Neural progenitor cell (in vitro differentiated cells): ENCODE measurements at regions not wholly inside any gene's neighbourhood (a gene's known extent, or its start where the extent isn't known, plus 50 kb on each side); places are given as distances from the start of the nearest gene placed in this dataset.

ENCODE experiments used
- DNase-seq: peaks from one replicate; pipeline ENCODE4 v3.0.0-alpha.2; 2016; ENCODE audit warnings: low spot score
- H2AFZ ChIP-seq: fragments of 200-600 bp; sonication (generic); replicated peaks from 2 replicates; pipeline ENCODE4 v1.6.1; 2016; ENCODE audit warnings: antibody characterized with exemption
- H3F3A ChIP-seq: fragments of 200-600 bp; sonication (generic); 2 replicates; pipeline ENCODE4 v1.6.1; 2016; ENCODE audit warnings: antibody characterized with exemption, low read depth
- H3K27ac ChIP-seq: fragments of 200-600 bp; sonication (generic); 2 replicates; pipeline ENCODE4 v1.5.1; 2016; ENCODE audit warnings: mild to moderate bottlenecking
- H3K27me3 ChIP-seq: fragments of 200-600 bp; sonication (generic); 2 replicates; pipeline ENCODE4 v1.6.1; 2016; ENCODE audit warnings: mild to moderate bottlenecking, moderate library complexity
- H3K36me3 ChIP-seq: fragments of 200-600 bp; sonication (generic); 2 replicates; pipeline ENCODE4 v1.5.1; 2016
- H3K4me1 ChIP-seq: fragments of 200-600 bp; sonication (generic); 2 replicates; pipeline ENCODE4 v1.6.1; 2016; ENCODE audit warnings: mixed run types
- H3K4me2 ChIP-seq: fragments of 200-600 bp; sonication (generic); 2 replicates; pipeline ENCODE4 v1.6.1; 2016
- H3K4me3 ChIP-seq: fragments of 200-600 bp; sonication (generic); 2 replicates; pipeline ENCODE4 v1.5.1; 2016
- H3K79me2 ChIP-seq: fragments of 200-600 bp; sonication (generic); 2 replicates; pipeline ENCODE4 v1.6.1; 2016; ENCODE audit warnings: low read depth
- H3K9ac ChIP-seq: fragments of 200-600 bp; sonication (generic); 2 replicates; pipeline ENCODE4 v1.6.1; 2016
- H3K9me3 ChIP-seq: fragments of 200-600 bp; sonication (generic); 2 replicates; pipeline ENCODE4 v1.5.1; 2016; ENCODE audit warnings: low read depth
- H4K20me1 ChIP-seq: fragments of 200-600 bp; sonication (generic); 2 replicates; pipeline ENCODE4 v1.6.1; 2016; ENCODE audit warnings: low read depth
- H3K27ac Mint-ChIP-seq: 3 replicates; pipeline ENCODE4 v1.8.0; 2021; ENCODE audit warnings: mixed read lengths
- H3K27me3 Mint-ChIP-seq: 2 replicates; pipeline ENCODE4 v1.8.0; 2022; ENCODE audit warnings: low read depth, mild to moderate bottlenecking, inconsistent platforms, moderate library complexity, mixed read lengths; ENCODE audit not compliant: insufficient read depth
- H3K36me3 Mint-ChIP-seq: 3 replicates; pipeline ENCODE4 v1.8.0; 2021; ENCODE audit warnings: mixed read lengths
- H3K4me1 Mint-ChIP-seq: 3 replicates; pipeline ENCODE4 v1.8.0; 2021; ENCODE audit warnings: mixed read lengths
- H3K4me3 Mint-ChIP-seq: 3 replicates; pipeline ENCODE4 v1.8.0; 2021; ENCODE audit warnings: mild to moderate bottlenecking, moderate library complexity, mixed read lengths
- H3K9me3 Mint-ChIP-seq: 3 replicates; pipeline ENCODE4 v1.8.0; 2020; ENCODE audit warnings: mixed read lengths
- CTCF ChIP-seq: fragments of 200-600 bp; sonication (generic); IDR thresholded peaks from 2 replicates; pipeline ENCODE4 v1.5.1; 2017; ENCODE audit warnings: antibody characterized with exemption, mild to moderate bottlenecking
- EZH2 ChIP-seq: fragments of 200-600 bp; sonication (generic); IDR thresholded peaks from 2 replicates; pipeline ENCODE4 v1.6.1; 2017; ENCODE audit warnings: antibody characterized with exemption, mild to moderate bottlenecking, moderate library complexity
- EZH2phosphoT487 ChIP-seq: fragments of 200-600 bp; sonication (generic); IDR thresholded peaks from 2 replicates; pipeline ENCODE4 v1.6.1; 2017; ENCODE audit warnings: antibody characterized with exemption

- H3K36me3 Mint-ChIP-seq, result no peaks in the 10 kb centered on the region
- no peaks in the 10 kb centered on the region for H3K4me1 ChIP-seq
- no peaks in the 10 kb centered on the region for H3K9me3 ChIP-seq
- no peaks in the 10 kb centered on the region for H4K20me1 ChIP-seq
- H3K27ac Mint-ChIP-seq, result no peak overlapping the region
- no peak for DNase-seq
- no peaks in the 10 kb centered on the region for H3K79me2 ChIP-seq
- H3F3A ChIP-seq, result no peaks in the 10 kb centered on the region
- H2AFZ ChIP-seq, result no peak overlapping the region
- H3K4me2 ChIP-seq, result no peak overlapping the region
- TF ChIP-seq EZH2 (no peak), CTCF (peak; percentile 41)
- no peak overlapping the region for H3K4me3 Mint-ChIP-seq
- no peak overlapping the region for H3K9ac ChIP-seq
- no peak overlapping the region for H3K27ac ChIP-seq
- H3K27me3 ChIP-seq, result no peaks in the 10 kb centered on the region
- no peaks in the 10 kb centered on the region for H3K36me3 ChIP-seq
- peaks cover 24% of the 10 kb centered on the region for H3K4me1 Mint-ChIP-seq
- no peak overlapping the region for H3K4me3 ChIP-seq
- peaks cover 6% of the 10 kb centered on the region for H3K9me3 Mint-ChIP-seq
- no peaks in the 10 kb centered on the region for H3K27me3 Mint-ChIP-seq
Measured at GRCh38 chr1:220454155-220454777, 73.7 kb upstream of the MARK1 start.

DNA sequence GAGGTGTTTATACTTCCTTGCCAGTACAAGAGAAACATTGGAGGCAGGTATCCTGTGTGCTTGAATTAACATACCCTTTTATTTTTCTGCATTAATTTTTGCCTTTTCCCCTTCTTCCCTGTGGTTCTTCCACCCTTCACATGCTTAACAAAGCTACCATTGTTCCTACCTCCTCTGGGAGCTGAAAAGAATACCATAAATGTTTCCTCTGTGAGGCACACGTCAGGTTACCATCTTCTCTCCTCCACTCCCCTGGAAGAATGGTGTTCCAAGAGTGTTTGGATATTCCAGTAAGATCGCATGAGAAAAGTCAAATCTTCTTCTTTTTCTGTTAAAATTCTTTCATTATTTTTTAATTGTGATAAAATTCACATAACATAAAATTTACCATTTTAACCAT is 74.6 kb upstream of the MARK1 start:
- Mint-ChIP-seq H3K27me3 (no peaks in the 10 kb centered on the region), H3K27ac (no peak overlapping the region), H3K4me1 (peaks cover 29% of the 10 kb centered on the region), H3K9me3 (peaks cover 6% of the 10 kb centered on the region), H3K36me3 (no peaks in the 10 kb centered on the region), H3K4me3 (no peak overlapping the region)
- Histone ChIP-seq H3K4me3 (no peak overlapping the region), H3K27me3 (no peaks in the 10 kb centered on the region), H3F3A (no peaks in the 10 kb centered on the region), H3K9ac (no peak overlapping the region), H3K79me2 (no peaks in the 10 kb centered on the region), H3K36me3 (no peaks in the 10 kb centered on the region), H3K4me1 (no peaks in the 10 kb centered on the region), H4K20me1 (no peaks in the 10 kb centered on the region), H3K4me2 (no peak overlapping the region), H2AFZ (no peak overlapping the region), H3K27ac (no peak overlapping the region), H3K9me3 (no peaks in the 10 kb centered on the region)
- DNase-seq, result no peak
- no peak for TF ChIP-seq EZH2
- no peak for TF ChIP-seq EZH2phosphoT487
- TF ChIP-seq CTCF, result no peak

DNA sequence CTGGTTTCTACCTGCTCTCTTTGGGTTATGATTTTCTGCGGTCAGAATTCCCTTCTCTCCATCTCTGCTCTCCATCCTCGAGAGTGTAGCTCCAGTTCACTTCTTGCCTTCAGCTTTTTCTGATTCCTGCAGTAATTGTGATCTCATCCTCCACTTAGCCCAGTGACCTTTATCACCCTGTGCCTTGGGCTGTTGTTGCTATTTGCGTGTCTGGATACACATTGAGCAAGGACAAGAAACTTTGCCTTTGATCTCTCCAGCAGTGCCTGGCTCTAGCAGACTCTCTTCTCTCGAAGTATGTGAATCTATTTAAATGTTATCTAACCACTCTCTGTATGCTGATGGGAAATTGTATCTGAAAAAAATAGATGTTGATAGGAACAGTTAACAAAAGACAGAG is 76.4 kb upstream of the MARK1 start:
- TF ChIP-seq CTCF (no peak), EZH2phosphoT487 (no peak), EZH2 (no peak)
- Histone ChIP-seq H3K36me3 (no peaks in the 10 kb centered on the region), H3K27ac (no peak overlapping the region), H3K4me3 (no peak overlapping the region), H3K79me2 (no peaks in the 10 kb centered on the region), H3K9me3 (no peaks in the 10 kb centered on the region), H4K20me1 (no peaks in the 10 kb centered on the region), H3K27me3 (no peaks in the 10 kb centered on the region), H3K4me2 (no peak overlapping the region), H3K9ac (no peak overlapping the region), H3K4me1 (peaks cover 5% of the 10 kb centered on the region), H3F3A (no peaks in the 10 kb centered on the region), H2AFZ (no peak overlapping the region)
- DNase-seq, result no peak
- no peaks in the 10 kb centered on the region for H3K27me3 Mint-ChIP-seq
- no peak overlapping the region for H3K4me3 Mint-ChIP-seq
- peaks cover 6% of the 10 kb centered on the region for H3K9me3 Mint-ChIP-seq
- H3K27ac Mint-ChIP-seq, result no peak overlapping the region
- H3K36me3 Mint-ChIP-seq, result no peaks in the 10 kb centered on the region
- peaks cover 29% of the 10 kb centered on the region for H3K4me1 Mint-ChIP-seq
